NCI-H1436 (cell line): ENCODE measurements at regions not wholly inside any gene's neighbourhood (a gene's known extent, or its start where the extent isn't known, plus 50 kb on each side); places are given as distances from the start of the nearest gene placed in this dataset.
"Not testable (repeated sequence)": the region's sequence is repeated elsewhere in the genome, so short reads cannot be mapped to it uniquely, and the experiment has no call there.

Experiments used
- DNase-seq: peaks from one replicate; lab custom pipeline; 2025; lab: John Stamatoyannopoulos, UW

GRCh38 chr3:176628101-176628639 lies 569.1 kb downstream of the TBL1XR1 start:
- DNase-seq, result no peak

GRCh38 chr3:176623468-176624150 lies 573.7 kb downstream of the TBL1XR1 start:
- DNase-seq, result no peak

GRCh38 chr3:176619833-176620232 lies 577.4 kb downstream of the TBL1XR1 start:
- no peak for DNase-seq

GRCh38 chr3:176615826-176616225 lies 581.5 kb downstream of the TBL1XR1 start:
- DNase-seq, result no peak

- DNase-seq, result no peak
Observed at GRCh38 chr3:176611703-176612102, 585.6 kb downstream of the TBL1XR1 start.

GRCh38 chr3:176609361-176609760 lies 587.9 kb downstream of the TBL1XR1 start:
- DNase-seq, result no peak

GRCh38 chr3:176605553-176605952 lies 591.7 kb downstream of the TBL1XR1 start:
- not testable (repeated sequence) for DNase-seq

DNA sequence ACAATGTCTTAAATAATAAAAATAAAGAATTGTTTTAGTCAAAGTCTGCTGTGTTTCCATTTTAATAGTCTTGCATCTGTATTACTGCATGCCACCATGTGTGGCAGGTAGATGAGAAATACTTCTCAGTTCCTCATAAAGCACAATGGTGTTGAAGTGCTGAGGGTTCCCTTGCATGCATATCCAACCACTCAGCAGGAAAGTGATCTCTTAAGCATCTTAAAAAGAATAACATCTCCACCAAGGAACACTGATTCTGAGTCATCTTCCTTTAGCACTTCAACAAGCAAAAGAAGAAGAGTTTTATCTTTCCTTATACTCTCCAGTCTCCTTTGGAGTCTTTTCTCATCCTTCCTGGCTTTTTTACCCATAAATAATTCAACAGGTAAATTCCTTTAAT lies 602.0 kb downstream of the TBL1XR1 start:
- DNase-seq, result no peak

- no peak for DNase-seq
Observed at GRCh38 chr3:176590722-176591121, 606.6 kb downstream of the TBL1XR1 start.

DNA sequence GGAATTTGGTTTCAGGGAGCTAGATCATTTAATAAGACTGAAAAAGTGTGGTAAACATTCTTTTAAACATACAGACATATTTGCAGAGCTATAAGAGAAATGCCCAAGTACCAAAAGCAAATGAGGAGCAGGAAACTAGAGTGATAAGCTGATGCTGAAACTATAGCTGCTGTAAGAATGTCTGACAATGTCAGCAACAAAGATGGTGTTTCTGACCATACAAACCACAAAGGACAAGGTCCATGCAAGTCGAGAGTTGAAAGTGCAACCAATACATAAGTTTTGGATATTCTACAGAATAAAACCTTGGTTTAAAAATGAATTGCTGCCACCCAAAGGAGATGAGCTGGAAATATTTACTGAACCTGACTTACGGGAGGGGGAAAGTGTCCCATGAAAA lies 610.2 kb downstream of the TBL1XR1 start:
- no peak for DNase-seq

GRCh38 chr3:176584413-176585176 lies 612.7 kb downstream of the TBL1XR1 start:
- DNase-seq, result no peak

DNA sequence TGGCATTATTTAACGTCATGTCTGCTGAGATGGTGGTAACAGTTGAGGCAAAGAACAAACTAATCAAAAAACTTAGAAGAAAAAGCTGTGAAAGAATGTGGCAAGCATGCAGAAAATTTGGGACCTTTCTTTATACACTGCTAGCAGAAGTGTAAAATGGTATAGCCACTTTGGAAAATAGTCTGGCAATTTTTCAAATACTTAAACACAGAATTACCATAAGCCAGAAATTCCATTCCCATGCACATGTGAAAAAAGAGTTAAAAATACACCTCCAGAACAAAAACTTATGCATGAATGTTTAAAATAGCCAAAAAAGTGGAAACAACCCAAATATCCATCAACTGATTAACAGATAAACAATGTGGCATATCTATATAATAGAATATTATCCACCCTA lies 613.3 kb downstream of the TBL1XR1 start:
- DNase-seq, result no peak

GRCh38 chr3:176581589-176581988 lies 615.7 kb downstream of the TBL1XR1 start:
- DNase-seq, result no peak

GRCh38 chr3:176579711-176580185 lies 617.5 kb downstream of the TBL1XR1 start:
- no peak for DNase-seq

DNA sequence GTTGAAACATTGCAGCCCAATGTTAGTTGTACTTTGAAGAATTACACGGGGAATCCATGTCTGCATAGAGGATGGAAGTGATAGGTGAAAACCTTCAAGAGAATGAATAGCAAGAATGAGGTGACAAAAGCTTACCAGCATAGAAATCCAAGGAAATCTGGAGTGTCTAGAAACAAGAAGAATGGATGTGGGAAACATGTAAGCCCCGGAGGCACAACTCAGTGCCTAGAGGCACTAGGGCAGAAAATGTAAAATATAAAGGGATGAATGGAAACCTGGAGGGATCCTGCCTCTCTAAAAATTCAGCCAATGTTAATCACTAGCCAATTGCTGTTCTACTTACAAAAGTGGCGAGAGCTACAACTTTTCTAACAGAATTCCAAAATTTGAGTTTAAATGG lies 619.0 kb downstream of the TBL1XR1 start:
- no peak for DNase-seq

- no peak for DNase-seq
Observed at GRCh38 chr3:176577447-176577846, 619.8 kb downstream of the TBL1XR1 start.

GRCh38 chr3:176574786-176575185 lies 622.5 kb downstream of the TBL1XR1 start:
- DNase-seq, result no peak

GRCh38 chr3:176571926-176572325 lies 625.4 kb downstream of the TBL1XR1 start:
- no peak for DNase-seq

DNA sequence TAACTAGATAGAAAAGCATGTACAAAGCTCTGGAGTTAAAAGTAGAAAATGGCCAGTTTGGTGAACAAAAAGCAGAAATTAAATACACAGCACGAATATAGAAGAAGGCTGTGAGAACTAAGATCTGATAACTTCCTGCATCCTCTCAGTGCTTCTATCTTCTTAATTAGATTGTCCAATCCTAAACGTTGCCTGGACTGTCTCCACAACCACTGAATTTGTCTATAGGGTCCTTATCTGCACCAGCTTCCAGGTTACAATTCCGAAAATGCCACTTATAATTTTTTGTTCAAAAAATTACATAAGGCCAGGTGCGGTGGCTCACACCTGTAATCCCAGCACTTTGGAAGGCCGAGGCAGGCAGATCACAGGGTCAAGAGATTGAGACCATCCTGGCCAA lies 626.3 kb downstream of the TBL1XR1 start:
- no peak for DNase-seq

DNA sequence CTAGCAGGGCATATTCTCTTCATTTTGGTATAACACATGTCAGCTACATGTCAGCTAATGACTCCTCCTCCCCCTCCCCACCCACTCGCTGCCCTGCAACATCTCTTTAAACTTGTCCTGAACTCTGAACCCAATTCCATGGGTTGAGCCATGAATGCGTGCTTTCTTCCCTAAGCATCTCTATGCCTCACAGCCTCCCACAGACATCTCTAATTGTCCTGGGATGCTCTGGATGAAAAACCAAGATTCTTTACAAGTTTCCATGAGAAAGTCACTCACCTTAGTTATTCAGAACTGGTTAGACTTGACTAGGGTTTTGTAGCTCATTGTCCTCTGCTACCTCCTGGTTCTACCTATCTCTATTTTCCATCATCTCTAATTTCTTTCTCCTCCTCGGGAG lies 629.1 kb downstream of the TBL1XR1 start:
- no peak for DNase-seq

GRCh38 chr3:176566757-176567156 lies 630.5 kb downstream of the TBL1XR1 start:
- no peak for DNase-seq

DNA sequence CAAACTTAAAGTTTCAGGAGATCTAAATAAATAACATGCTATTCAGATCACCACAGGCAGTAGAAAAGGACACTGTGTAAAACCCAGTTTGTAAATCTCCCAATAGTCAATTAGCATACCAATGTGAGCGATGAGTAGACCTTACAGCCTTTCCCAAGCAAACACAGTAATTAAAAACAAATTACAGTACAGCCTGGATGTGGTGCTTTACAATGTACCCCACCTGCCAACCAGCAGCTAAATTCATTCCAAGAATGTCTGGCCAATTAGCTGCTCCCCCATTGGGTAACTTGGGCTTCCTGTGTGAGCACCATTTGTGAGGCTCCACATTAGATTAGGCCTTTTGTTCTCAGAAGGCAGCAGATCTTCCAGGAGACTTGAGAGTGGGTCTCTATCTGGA lies 635.0 kb downstream of the TBL1XR1 start:
- DNase-seq, result no peak

DNA sequence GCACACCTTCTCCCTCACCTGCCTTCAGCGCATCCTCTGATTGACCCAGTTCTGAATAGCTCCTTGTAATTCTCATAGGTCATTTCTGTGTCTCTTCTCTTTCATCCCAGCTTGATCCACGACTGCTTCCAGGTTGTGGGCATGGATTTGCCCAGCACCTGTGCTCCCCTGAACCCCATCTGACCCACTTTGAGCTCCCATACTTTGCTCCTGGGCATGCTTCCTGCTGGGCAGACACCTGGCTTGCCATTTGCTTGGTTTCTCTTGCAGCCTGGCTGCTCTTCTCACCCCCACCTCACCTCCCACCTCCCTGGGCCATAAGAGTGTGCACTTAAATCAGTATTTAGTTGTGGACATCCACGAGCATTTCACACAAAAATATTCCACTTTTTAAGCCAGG lies 635.5 kb downstream of the TBL1XR1 start:
- DNase-seq, result no peak
